MM.1S (cell line): ENCODE measurements at regions not wholly inside any gene's neighbourhood (a gene's known extent, or its start where the extent isn't known, plus 50 kb on each side); places are given as distances from the start of the nearest gene placed in this dataset.

Experiments
- CTCF ChIP-seq: fragments of 300-600 bp; sonication (generic); IDR thresholded peaks from 2 replicates; pipeline ENCODE4 v1.5.1; 2016; ENCODE audit warnings: antibody characterized with exemption, low read length, mixed read lengths
- EZH2 ChIP-seq: fragments of 300-600 bp; sonication (generic); optimal IDR thresholded peaks from 2 replicates; pipeline ENCODE3; 2017; ENCODE audit warnings: low read depth, mild to moderate bottlenecking, antibody characterized with exemption, low read length, mixed read lengths
- EZH2phosphoT487 ChIP-seq: fragments of 300-600 bp; sonication (generic); IDR thresholded peaks from 2 replicates; pipeline ENCODE4 v1.6.1; 2018; ENCODE audit warnings: antibody characterized with exemption, low read length

GRCh38 chr2:22355816-22356433 lies 1029.1 kb upstream of the KLHL29 start:
- TF ChIP-seq CTCF (peak; percentile 87), EZH2 (no peak), EZH2phosphoT487 (no peak)
